ENCODE measurements at regions not wholly inside any gene's neighbourhood (a gene's known extent, or its start where the extent isn't known, plus 50 kb on each side); places are given as distances from the start of the nearest gene placed in this dataset.

DNA sequence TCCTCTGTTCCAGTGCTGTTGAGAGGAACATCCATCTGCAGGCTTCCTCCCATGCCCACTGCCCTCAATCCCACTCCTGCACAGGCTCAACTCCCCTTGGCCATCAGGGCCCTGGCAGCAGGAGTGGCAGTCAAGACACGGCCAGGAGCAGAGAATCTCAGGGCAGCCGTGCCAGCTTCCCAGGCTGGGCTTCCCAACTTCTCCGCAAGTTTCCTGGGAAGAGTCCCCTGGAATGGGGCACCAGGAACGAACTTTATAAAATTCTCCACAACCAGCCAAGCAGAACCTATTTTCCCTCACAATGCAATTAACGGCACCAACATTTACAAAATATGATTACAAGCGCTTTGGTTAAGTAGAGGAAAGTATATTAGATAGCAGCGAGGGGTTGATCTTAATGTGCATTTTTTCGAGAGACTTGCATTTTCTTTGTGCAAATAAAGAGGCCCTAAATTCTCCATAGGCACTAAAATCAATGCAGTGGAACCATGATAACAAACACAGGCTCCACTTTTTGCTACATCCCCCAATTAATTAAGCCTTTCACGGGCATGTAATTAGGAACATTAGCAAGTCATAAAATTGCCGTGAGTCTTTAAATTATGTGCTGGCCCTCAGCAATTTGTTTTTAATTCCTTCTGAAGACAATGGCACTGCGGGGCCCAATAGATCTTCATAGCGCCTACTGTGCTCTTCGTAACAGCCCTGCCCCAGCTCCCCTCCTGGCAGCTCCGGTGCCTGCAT, 99.9 kb upstream of the LHX1 start:
- TF ChIP-seq ZNF184 (tag by site-specific recombination; IDR thresholded peaks at IDR 0.05) (no peak), ZNF768 (tag by site-specific recombination; IDR thresholded peaks at IDR 0.05) (no peak), ZFP3 (tag by site-specific recombination; IDR thresholded peaks at IDR 0.05; ENCODE audit: low read depth) (no peak), ZNF585B (tag by site-specific recombination; IDR thresholded peaks at IDR 0.05) (no peak), ZNF311 (tag by site-specific recombination; IDR thresholded peaks at IDR 0.05; ENCODE audit: borderline replicate concordance) (no peak), ZNF776 (tag by site-specific recombination; IDR thresholded peaks at IDR 0.05; ENCODE audit: borderline replicate concordance) (no peak), ZBTB8A (tag by site-specific recombination; IDR thresholded peaks at IDR 0.05) (peak; percentile 64), REPIN1 (tag by site-specific recombination; IDR thresholded peaks at IDR 0.05; ENCODE audit: low read depth) (no peak)
- TF ChIP-seq, protein P1, sequence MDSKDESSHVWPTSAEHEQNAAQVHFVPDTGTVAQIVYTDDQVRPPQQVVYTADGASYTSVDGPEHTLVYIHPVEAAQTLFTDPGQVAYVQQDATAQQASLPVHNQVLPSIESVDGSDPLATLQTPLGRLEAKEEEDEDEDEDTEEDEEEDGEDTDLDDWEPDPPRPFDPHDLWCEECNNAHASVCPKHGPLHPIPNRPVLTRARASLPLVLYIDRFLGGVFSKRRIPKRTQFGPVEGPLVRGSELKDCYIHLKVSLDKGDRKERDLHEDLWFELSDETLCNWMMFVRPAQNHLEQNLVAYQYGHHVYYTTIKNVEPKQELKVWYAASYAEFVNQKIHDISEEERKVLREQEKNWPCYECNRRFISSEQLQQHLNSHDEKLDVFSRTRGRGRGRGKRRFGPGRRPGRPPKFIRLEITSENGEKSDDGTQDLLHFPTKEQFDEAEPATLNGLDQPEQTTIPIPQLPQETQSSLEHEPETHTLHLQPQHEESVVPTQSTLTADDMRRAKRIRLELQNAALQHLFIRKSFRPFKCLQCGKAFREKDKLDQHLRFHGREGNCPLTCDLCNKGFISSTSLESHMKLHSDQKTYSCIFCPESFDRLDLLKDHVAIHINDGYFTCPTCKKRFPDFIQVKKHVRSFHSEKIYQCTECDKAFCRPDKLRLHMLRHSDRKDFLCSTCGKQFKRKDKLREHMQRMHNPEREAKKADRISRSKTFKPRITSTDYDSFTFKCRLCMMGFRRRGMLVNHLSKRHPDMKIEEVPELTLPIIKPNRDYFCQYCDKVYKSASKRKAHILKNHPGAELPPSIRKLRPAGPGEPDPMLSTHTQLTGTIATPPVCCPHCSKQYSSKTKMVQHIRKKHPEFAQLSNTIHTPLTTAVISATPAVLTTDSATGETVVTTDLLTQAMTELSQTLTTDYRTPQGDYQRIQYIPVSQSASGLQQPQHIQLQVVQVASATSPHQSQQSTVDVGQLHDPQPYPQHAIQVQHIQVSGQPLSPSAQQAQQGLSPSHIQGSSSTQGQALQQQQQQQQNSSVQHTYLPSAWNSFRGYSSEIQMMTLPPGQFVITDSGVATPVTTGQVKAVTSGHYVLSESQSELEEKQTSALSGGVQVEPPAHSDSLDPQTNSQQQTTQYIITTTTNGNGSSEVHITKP (tag by site-specific recombination; IDR thresholded peaks at IDR 0.05): no peak
- TF ChIP-seq, protein P2, sequence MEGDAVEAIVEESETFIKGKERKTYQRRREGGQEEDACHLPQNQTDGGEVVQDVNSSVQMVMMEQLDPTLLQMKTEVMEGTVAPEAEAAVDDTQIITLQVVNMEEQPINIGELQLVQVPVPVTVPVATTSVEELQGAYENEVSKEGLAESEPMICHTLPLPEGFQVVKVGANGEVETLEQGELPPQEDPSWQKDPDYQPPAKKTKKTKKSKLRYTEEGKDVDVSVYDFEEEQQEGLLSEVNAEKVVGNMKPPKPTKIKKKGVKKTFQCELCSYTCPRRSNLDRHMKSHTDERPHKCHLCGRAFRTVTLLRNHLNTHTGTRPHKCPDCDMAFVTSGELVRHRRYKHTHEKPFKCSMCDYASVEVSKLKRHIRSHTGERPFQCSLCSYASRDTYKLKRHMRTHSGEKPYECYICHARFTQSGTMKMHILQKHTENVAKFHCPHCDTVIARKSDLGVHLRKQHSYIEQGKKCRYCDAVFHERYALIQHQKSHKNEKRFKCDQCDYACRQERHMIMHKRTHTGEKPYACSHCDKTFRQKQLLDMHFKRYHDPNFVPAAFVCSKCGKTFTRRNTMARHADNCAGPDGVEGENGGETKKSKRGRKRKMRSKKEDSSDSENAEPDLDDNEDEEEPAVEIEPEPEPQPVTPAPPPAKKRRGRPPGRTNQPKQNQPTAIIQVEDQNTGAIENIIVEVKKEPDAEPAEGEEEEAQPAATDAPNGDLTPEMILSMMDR (tag by site-specific recombination; IDR thresholded peaks at IDR 0.05): no peak
- TF ChIP-seq, protein P3, sequence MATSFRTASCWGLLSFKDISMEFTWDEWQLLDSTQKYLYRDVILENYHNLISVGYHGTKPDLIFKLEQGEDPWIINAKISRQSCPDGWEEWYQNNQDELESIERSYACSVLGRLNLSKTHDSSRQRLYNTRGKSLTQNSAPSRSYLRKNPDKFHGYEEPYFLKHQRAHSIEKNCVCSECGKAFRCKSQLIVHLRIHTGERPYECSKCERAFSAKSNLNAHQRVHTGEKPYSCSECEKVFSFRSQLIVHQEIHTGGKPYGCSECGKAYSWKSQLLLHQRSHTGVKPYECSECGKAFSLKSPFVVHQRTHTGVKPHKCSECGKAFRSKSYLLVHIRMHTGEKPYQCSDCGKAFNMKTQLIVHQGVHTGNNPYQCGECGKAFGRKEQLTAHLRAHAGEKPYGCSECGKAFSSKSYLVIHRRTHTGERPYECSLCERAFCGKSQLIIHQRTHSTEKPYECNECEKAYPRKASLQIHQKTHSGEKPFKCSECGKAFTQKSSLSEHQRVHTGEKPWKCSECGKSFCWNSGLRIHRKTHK (tag by site-specific recombination; IDR thresholded peaks at IDR 0.05): no peak
- TF ChIP-seq, protein P4, sequence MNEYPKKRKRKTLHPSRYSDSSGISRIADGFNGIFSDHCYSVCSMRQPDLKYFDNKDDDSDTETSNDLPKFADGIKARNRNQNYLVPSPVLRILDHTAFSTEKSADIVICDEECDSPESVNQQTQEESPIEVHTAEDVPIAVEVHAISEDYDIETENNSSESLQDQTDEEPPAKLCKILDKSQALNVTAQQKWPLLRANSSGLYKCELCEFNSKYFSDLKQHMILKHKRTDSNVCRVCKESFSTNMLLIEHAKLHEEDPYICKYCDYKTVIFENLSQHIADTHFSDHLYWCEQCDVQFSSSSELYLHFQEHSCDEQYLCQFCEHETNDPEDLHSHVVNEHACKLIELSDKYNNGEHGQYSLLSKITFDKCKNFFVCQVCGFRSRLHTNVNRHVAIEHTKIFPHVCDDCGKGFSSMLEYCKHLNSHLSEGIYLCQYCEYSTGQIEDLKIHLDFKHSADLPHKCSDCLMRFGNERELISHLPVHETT (tag by site-specific recombination; IDR thresholded peaks at IDR 0.05): no peak

All from HEK293 (cell line).